ENCODE measurements at regions not wholly inside any gene's neighbourhood (a gene's known extent, or its start where the extent isn't known, plus 50 kb on each side); places are given as distances from the start of the nearest gene placed in this dataset.

- in situ Hi-C loops (cut with HindIII; ENCODE audit: low pct_unique_long_range_greater_than_20kb, low sequenced_read_pairs), result no loop called here
- DNase-seq (ENCODE audit: low read depth in 1 of 2, low spot score in 1 of 2), result no peak
- no peak for TF ChIP-seq JUND (IDR thresholded peaks at IDR 0.05; ENCODE audit: low read depth)
Measured at GRCh38 chr13:107912745-107913144, 302.6 kb downstream of the LIG4 start.

GRCh38 chr13:107907065-107907805 lies 308.1 kb downstream of the LIG4 start:
- DNase-seq (ENCODE audit: low read depth in 1 of 2, low spot score in 1 of 2), result no peak
- no peak for TF ChIP-seq JUND (IDR thresholded peaks at IDR 0.05; ENCODE audit: low read depth)
- in situ Hi-C loops (cut with HindIII; ENCODE audit: low pct_unique_long_range_greater_than_20kb, low sequenced_read_pairs), result no loop called here

GRCh38 chr13:107906131-107906530 lies 309.2 kb downstream of the LIG4 start:
- in situ Hi-C loops (cut with HindIII; ENCODE audit: low pct_unique_long_range_greater_than_20kb, low sequenced_read_pairs), result no loop called here
- no peak for DNase-seq (ENCODE audit: low read depth in 1 of 2, low spot score in 1 of 2)
- no peak for TF ChIP-seq JUND (IDR thresholded peaks at IDR 0.05; ENCODE audit: low read depth)

- in situ Hi-C loops (cut with HindIII; ENCODE audit: low pct_unique_long_range_greater_than_20kb, low sequenced_read_pairs), result no loop called here
- TF ChIP-seq JUND (IDR thresholded peaks at IDR 0.05; ENCODE audit: low read depth), result no peak
- no peak for DNase-seq (ENCODE audit: low read depth in 1 of 2, low spot score in 1 of 2)
Measured at GRCh38 chr13:107901996-107902562, 313.3 kb downstream of the LIG4 start.

GRCh38 chr13:107901230-107901629 lies 314.1 kb downstream of the LIG4 start:
- DNase-seq (ENCODE audit: low read depth in 1 of 2, low spot score in 1 of 2), result no peak
- TF ChIP-seq JUND (IDR thresholded peaks at IDR 0.05; ENCODE audit: low read depth), result no peak
- in situ Hi-C loops (cut with HindIII; ENCODE audit: low pct_unique_long_range_greater_than_20kb, low sequenced_read_pairs), result no loop called here

- TF ChIP-seq JUND (IDR thresholded peaks at IDR 0.05; ENCODE audit: low read depth), result no peak
- DNase-seq (ENCODE audit: low read depth in 1 of 2, low spot score in 1 of 2), result no peak
Measured at GRCh38 chr13:107900775-107901174, 314.6 kb downstream of the LIG4 start.

GRCh38 chr13:107886118-107886517 lies 329.2 kb downstream of the LIG4 start:
- DNase-seq (ENCODE audit: low read depth in 1 of 2, low spot score in 1 of 2), result no peak
- in situ Hi-C loops (cut with HindIII; ENCODE audit: low pct_unique_long_range_greater_than_20kb, low sequenced_read_pairs), result no loop called here
- no peak for TF ChIP-seq JUND (IDR thresholded peaks at IDR 0.05; ENCODE audit: low read depth)

More at GRCh38 chr13:107900775-107901174, 314.6 kb downstream of the LIG4 start:
- in situ Hi-C loops (cut with HindIII; ENCODE audit: low pct_unique_long_range_greater_than_20kb, low sequenced_read_pairs), result no loop called here

- no peak for DNase-seq (ENCODE audit: low read depth in 1 of 2, low spot score in 1 of 2)
- TF ChIP-seq JUND (IDR thresholded peaks at IDR 0.05; ENCODE audit: low read depth), result no peak
- in situ Hi-C loops (cut with HindIII; ENCODE audit: low pct_unique_long_range_greater_than_20kb, low sequenced_read_pairs), result no loop called here
Measured at GRCh38 chr13:107884564-107884963, 330.8 kb downstream of the LIG4 start.

GRCh38 chr13:107883561-107884175 lies 331.7 kb downstream of the LIG4 start:
- no peak for DNase-seq (ENCODE audit: low read depth in 1 of 2, low spot score in 1 of 2)
- TF ChIP-seq JUND (IDR thresholded peaks at IDR 0.05; ENCODE audit: low read depth), result no peak
- in situ Hi-C loops (cut with HindIII; ENCODE audit: low pct_unique_long_range_greater_than_20kb, low sequenced_read_pairs), result no loop called here

- TF ChIP-seq JUND (IDR thresholded peaks at IDR 0.05; ENCODE audit: low read depth), result no peak
- in situ Hi-C loops (cut with HindIII; ENCODE audit: low pct_unique_long_range_greater_than_20kb, low sequenced_read_pairs), result no loop called here
Measured at GRCh38 chr13:107882708-107883560, 332.4 kb downstream of the LIG4 start.

GRCh38 chr13:107881362-107881761 lies 334.0 kb downstream of the LIG4 start:
- no peak for TF ChIP-seq JUND (IDR thresholded peaks at IDR 0.05; ENCODE audit: low read depth)
- in situ Hi-C loops (cut with HindIII; ENCODE audit: low pct_unique_long_range_greater_than_20kb, low sequenced_read_pairs), result no loop called here
- no peak for DNase-seq (ENCODE audit: low read depth in 1 of 2, low spot score in 1 of 2)

More at GRCh38 chr13:107882708-107883560, 332.4 kb downstream of the LIG4 start:
- no peak for DNase-seq (ENCODE audit: low read depth in 1 of 2, low spot score in 1 of 2)

- no peak for TF ChIP-seq JUND (IDR thresholded peaks at IDR 0.05; ENCODE audit: low read depth)
- in situ Hi-C loops (cut with HindIII; ENCODE audit: low pct_unique_long_range_greater_than_20kb, low sequenced_read_pairs), result no loop called here
- DNase-seq (ENCODE audit: low read depth in 1 of 2, low spot score in 1 of 2), result no peak
Measured at GRCh38 chr13:107874456-107874855, 340.9 kb downstream of the LIG4 start.
